GM18505 (cell line): ENCODE measurements at regions not wholly inside any gene's neighbourhood (a gene's known extent, or its start where the extent isn't known, plus 50 kb on each side); places are given as distances from the start of the nearest gene placed in this dataset.

Experiments
- ATAC-seq: cut with Tn5 transposase; IDR thresholded peaks from one replicate; pipeline ENCODE4 v1.9.1; 2021; ENCODE audit not compliant: unreplicated experiment
- POLR2A ChIP-seq: IDR thresholded peaks from 4 replicates; pipeline ENCODE4 v1.6.1; 2011; ENCODE audit warnings: borderline replicate concordance; ENCODE audit not compliant: insufficient read depth, insufficient read length; ENCODE audit errors: extremely low read depth

DNA sequence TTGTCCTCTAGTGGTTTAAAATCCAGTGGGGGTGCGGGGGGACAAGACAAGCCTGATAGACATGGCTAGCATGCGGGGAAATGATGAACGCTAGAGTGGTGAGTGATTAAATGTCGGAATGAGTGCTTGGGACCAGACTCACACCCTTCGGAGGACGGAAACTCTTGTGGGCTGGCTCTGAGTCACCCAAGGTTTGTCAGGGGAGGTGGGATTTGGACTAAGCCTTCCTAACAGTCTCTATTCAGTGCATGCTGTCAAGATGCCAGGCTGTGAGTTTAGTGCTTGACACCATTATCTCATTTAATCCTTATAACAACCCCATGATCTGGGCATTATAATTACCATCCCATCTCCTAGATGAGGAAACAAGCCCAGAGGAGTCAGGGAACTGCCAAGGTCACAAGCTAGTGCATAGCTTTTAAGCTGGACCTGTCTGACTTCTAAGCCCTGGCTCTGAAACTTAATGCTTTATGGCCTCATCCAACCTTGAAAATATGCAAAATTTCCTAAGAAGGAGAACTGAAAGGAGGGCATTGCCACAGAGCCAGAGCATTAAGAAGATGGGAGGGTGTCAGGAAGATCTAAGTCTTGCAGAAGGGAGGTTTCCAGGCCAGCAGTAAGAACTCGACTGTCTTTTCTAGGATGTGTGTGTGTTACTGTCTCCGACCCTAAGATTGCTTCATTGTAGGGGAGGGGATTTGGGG, 168.7 kb upstream of the LRFN2 start:
- no peak for TF ChIP-seq POLR2A
- no peak for ATAC-seq

DNA sequence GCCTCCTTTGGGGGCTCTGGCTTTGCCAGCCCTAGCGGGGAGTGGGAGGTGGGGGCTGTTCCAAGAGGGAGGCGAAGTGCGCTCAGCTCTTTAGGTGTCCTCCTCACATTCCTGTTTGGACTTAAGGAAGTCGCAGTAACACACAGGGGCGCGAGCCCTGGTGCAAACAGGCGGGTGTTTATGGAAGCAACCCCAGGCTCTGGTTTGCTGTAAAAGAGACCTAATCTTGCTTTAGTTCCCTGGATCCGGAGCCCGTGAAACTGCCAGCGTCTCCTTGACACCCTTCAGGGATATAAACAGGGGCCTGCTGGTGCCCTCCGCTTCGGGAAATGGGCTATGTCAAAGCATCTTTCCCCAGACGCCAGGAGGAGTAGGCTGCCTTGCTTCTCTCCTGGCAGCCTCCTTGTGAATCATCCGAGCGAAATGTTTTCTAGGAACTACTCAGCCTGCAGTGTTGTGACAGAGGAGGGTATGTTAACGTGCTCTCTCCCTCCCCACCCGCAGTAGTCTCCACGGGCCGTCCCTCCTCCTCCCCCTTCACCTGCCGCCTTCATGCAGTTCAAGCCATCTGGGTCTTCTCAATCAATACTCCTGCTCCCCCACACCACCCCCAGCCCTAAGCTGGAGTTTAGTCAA, 168.0 kb upstream of the LRFN2 start:
- ATAC-seq: no peak
- TF ChIP-seq POLR2A: no peak

DNA sequence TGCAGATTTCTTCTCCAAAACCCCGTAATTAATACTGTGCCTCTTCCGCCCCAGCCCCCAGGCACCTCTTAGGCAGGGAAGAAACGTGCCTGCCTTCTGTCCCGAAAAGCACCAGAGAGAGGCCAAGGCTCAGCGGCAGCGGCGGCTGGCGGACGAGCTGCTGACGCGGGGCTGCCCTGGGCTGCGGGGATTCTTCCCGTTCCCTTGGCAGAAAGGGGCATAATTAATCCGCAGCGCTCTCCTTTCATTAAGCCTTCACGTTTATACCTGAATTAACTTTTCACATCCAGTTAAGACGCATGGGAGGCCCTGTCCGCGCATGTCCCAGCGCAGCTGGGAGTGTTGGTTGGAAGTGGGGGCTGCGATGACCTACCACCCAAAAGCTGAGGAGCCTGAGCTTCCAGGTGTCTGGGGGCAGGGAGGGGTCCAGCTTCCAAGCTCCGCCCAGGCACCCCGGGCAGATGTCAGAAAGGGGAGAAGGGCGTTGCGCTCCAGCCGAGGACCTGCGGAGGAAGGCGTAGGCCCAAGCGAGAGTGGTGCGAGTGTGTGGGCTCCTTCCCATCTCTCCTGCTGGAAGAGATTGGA, 167.4 kb upstream of the LRFN2 start:
- ATAC-seq: no peak
- no peak for TF ChIP-seq POLR2A

DNA sequence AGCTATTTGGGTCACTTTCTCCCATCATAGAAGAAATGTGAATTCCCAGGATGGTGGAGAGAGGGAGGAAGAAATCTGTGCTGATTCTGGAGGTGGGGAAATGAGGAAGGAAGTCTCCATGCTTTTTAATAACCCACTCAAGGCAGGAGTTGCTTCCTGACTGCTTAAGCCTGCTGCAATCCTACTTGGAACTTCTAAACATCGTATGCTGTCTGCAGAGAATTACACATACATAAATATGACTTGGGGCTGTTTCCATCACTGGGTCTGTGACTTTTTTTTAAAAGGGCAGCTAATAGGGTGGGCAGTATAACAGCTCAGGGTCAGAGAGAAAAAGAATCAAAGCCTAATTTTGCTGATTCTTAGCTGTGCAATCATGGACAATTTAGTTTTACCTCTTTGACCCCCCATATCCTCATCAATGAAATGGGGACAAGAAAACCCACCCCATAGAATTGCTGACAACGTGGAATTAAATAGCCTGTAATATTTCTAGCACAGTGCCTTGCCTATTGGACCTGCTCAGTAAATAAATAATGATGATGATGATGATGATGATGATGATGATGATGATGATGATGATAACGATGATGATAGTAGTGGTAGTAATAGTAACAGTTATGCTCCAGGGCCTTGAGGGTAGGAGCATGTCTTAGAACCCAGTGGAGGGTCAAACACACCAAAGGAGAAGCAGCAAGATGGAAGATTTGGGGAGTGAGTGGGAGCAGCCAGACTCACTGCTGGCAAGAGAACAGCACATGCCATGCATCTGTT, 166.7 kb upstream of the LRFN2 start:
- TF ChIP-seq POLR2A: no peak

DNA sequence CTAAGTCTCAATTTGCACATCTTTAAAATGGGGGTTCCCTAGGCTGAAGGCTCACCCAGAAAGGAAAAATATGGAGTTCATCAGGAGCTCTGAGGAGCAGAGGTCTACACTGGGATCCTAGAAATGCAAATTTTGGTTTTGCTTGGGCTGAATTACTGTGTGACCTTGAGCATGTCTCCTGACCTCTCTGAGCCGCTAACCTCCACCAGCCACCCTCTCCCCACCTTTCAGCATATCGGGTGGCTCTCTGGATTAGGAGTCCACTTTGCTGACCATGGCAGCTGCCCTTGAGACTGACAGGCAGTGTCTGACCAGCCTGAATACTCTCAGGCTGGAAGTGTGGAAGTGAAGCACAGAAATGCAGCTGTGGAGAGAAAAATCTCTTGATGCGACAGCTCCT, 165.9 kb upstream of the LRFN2 start:
- no peak for ATAC-seq
- no peak for TF ChIP-seq POLR2A

More for the DNA sequence above, 166.7 kb upstream of the LRFN2 start:
- no peak for ATAC-seq

DNA sequence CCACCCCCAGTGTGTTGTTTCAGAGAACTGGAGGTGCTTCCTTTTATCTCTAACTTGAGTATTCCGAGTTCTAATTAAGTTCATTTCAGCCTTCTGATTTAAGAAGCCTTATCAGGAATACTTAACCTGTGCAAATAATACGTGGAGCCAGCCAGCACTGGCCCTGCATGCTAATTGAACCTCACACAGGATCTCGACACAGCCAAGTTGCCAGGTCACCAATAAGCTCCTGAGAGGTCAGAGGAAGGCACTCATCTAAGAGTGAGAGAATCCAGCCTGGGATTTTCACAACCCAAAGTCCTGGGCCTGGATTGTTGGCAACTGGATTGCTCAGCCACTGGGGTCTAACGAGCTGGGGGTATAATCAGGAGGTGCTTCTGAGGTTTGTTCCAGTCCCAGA, 157.7 kb upstream of the LRFN2 start:
- no peak for TF ChIP-seq POLR2A
- ATAC-seq: no peak

DNA sequence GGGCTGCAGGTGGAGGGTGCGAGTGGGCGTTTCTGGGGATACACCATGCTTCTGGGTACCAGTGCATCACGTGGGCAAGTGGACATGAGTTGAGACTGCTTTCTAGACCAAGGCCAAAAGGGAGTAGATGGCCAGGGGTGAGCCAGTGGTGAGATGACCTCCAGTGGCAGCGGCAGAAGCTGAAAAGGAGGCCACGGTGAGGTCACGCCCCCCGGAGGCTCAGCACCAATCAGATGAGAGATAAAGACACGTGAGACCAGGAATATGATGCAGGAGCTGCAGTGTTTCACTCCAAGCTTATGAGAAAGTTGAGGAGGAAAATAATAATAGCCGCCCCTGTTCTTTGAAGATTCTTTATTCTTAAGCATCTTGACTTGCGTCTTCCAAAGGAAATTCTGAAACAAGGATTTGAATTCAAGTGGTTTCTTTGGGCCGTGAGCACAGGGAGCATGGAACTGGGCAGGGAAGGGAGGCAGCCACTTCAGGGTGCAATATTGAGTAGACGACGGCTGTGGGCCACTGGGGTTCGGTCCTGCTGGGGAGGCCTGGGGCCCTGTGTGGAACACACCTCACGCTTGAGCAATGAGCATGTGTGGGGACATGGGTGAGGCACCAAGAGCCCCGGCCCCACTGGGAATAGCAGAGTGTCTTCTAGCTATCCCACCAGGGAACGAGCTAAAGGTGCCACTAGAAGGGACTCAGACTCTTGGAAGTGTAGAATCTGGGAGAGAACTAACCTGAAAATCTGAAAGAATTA, 156.7 kb upstream of the LRFN2 start:
- ATAC-seq: no peak
- no peak for TF ChIP-seq POLR2A

DNA sequence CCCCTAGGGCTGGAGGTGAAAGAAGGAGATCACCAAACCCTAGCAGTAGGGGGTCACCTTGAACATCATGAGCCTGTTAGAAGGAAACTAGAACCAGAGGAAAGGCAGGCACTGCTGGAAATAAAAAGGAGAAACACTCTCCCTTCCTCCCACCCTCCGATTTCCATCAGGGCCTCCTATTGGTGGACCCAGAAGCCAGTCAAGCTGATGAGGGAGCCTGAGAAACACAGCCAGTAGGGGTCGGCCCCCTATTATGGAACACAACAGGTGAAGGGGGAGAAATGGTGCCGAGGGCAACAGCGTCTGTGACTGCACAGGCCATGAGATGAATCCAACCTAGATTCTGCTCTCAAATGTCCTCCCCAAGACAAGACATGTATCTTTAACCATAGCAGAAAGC, 156.1 kb upstream of the LRFN2 start:
- ATAC-seq: no peak
- no peak for TF ChIP-seq POLR2A

DNA sequence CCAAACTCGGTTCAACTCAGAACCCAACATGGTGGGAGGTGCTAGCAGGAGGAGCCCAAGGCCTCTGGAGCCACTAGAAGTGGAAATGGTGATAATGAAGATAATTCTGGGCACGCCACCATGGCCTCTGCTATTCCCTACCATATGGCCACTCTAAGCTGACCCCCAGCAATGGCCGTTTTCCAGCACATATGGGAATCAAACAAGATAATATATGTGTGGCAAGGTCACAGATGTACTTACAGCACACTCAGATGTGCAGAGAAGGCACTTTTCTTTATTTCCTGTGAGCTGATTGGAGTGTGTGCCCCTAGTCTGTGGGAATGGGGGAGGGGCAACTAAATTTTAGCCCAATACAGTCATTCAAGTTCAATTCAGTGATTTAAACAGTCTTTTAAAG, 153.4 kb upstream of the LRFN2 start:
- ATAC-seq: no peak
- no peak for TF ChIP-seq POLR2A

DNA sequence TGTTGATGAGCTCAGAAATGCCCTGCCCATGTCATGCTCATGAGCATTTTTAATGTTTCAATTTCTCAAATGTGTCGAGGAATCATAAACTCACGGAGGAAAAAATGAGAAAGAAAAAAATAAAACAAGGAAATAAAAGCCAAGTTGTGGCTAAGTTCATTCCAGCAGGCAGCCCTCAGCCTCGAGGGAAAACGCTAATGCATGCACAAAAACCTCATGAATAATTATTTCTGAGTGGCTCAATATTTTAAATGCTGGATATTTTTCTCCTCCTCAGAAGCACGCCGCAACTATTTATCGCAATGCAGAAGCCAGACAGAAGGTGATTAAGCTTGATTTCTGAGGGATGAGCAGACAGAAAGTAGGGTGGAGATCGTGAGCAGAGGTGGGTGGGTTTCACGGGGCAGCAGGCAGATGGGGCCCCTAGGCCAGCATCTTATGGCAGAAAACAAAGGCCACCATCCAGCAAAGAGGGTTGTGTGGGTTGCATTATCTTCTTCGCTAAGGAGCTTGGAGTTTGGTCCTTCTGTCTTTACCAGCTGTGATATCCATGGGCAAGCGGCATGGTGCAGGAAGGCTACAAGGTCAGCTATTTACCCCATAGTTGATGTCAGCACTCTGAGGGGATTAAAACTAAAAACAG, 151.5 kb upstream of the LRFN2 start:
- ATAC-seq: no peak

DNA sequence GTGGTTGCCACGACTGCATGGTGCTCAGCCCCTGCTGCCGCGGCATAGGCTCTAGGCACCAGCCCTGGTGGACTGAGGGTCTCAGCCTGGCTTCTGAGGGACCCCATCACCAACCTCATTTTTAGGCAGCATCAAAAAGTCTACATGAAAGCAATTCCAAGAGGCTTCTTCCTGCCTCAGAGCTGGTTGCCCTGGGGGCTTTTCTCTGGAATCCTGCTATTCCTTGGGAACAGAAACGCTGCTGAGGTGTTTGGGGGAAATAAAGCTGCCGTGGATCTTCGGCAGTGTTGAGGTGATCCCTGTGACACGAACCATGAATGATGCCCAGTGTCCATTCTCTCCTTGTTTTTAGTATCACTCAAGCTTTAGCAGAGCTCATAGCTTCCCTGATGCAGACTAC, 148.4 kb upstream of the LRFN2 start:
- no peak for ATAC-seq

More for the DNA sequence above, 151.5 kb upstream of the LRFN2 start:
- TF ChIP-seq POLR2A: no peak

DNA sequence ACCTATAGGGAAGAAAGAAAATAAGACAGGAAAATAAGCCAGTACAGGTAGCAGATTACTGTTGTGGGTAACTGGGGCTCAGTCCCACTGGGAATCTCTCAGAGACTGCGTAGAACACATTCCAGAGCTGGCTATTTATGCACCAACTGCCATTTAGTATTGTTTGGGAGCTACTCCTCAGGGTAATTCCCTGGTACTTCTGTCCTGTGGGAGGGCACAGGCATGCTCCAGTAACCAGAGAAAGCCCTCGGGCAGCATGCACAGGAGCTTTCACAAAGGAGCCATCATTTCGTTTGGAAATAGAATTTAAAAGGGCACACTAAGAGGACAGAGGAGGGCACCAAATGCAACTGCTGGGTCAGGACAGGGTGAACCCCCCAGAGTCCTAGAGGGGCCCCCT, 148.0 kb upstream of the LRFN2 start:
- TF ChIP-seq POLR2A: no peak
- ATAC-seq: no peak

More for the DNA sequence above, 148.4 kb upstream of the LRFN2 start:
- no peak for TF ChIP-seq POLR2A

DNA sequence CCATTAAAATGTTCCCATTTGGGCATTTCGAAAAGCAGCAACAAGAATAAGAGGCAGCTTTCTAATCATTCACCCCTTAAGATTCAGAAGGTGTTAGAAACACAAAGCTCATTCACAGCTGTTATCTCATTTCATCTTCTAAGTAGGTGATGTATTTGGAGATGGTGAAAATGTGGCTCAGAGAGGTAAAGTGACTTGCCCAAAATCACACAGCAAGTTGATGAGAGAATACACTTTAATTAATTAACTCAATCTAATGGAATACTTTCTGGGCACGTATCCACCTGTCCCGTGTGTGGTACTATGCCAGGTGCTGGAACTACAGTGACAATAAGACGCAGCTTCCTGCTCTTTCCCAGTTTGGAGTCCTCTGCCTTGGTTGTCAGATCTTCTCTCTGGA, 147.4 kb upstream of the LRFN2 start:
- TF ChIP-seq POLR2A: no peak

DNA sequence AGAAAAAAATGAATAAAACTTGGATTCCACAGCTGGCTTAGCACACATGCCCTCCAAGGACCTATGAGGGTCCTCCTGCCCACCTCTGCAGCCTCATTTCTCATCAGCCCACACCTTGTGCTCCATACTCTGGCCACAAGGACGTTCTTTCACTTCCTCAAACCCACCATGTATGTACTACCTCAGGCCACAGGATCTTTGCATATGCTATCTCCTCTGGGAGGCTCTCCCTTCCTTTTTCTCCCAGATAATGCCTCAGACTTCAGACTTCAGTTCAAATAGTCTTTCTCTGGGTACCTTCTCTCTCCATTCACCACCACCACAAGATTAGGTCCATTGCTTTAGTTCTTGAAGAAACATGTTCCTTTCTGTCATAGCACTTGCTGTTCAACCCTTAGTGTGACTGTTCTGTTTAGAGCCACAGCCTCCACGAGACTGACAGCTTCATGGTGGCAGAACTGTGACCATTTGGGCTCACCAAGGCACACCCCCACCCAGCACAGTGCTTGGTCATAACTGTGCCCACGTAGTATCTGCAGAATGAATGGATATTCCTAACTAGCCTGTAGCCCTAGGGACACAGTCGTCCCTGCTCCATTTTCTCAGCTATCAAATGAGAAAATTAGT, 146.7 kb upstream of the LRFN2 start:
- no peak for TF ChIP-seq POLR2A
- no peak for ATAC-seq

More for the DNA sequence above, 147.4 kb upstream of the LRFN2 start:
- no peak for ATAC-seq
